ENCODE measurements at regions not wholly inside any gene's neighbourhood (a gene's known extent, or its start where the extent isn't known, plus 50 kb on each side); places are given as distances from the start of the nearest gene placed in this dataset.

- TF ChIP-seq CTCF (conservative IDR thresholded peaks at IDR 0.05 in 1 of 2, IDR thresholded peaks at IDR 0.05 in 1 of 2; ENCODE audit: low read depth in 1 of 2, low read length in 2 of 2), result no peak
- TF ChIP-seq EZH2 (IDR thresholded peaks at IDR 0.05; ENCODE audit: low read length, missing control alignments), result no peak
Measured at GRCh38 chr20:24131281-24131680, 142.7 kb upstream of the GGTLC1 start.
